SK-N-SH (cell line): ENCODE measurements at regions not wholly inside any gene's neighbourhood (a gene's known extent, or its start where the extent isn't known, plus 50 kb on each side); places are given as distances from the start of the nearest gene placed in this dataset.

Experiments used
- POLR2AphosphoS5 ChIP-seq: IDR thresholded peaks from 2 replicates; pipeline ENCODE4 v1.6.1; 2012; ENCODE audit warnings: low read depth, low read length
- TCF12 ChIP-seq: IDR thresholded peaks from 2 replicates; pipeline ENCODE4 v1.4.0; 2012
- TF ChIP-seq, protein P1 (sequence below): fragments of 200-600 bp; sonication (generic); IDR thresholded peaks from 2 replicates; pipeline ENCODE4 v1.6.1; 2017; ENCODE audit warnings: antibody characterized with exemption, mild to moderate bottlenecking, moderate library complexity

DNA sequence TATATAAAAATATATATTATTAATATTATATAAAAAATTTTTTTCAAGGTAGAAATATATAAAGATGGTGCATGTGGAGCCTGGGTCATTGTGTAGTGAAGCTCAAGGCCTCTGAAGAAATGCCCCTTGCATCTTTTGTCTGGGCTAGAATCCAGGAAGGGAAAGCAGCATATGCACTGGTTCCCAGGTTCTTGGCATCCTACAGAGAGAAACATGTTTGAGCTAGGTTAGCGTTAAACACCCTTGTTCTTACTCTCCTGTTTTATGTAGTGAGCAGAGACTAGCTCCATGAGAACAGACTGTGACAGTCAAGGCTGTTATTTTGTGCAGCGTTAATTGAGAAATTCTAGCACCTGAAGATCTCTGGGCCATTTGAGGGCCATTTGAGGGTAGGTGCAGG lies 116.1 kb downstream of the POM121L12 start:
- TF ChIP-seq, protein P1, sequence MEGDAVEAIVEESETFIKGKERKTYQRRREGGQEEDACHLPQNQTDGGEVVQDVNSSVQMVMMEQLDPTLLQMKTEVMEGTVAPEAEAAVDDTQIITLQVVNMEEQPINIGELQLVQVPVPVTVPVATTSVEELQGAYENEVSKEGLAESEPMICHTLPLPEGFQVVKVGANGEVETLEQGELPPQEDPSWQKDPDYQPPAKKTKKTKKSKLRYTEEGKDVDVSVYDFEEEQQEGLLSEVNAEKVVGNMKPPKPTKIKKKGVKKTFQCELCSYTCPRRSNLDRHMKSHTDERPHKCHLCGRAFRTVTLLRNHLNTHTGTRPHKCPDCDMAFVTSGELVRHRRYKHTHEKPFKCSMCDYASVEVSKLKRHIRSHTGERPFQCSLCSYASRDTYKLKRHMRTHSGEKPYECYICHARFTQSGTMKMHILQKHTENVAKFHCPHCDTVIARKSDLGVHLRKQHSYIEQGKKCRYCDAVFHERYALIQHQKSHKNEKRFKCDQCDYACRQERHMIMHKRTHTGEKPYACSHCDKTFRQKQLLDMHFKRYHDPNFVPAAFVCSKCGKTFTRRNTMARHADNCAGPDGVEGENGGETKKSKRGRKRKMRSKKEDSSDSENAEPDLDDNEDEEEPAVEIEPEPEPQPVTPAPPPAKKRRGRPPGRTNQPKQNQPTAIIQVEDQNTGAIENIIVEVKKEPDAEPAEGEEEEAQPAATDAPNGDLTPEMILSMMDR, result no peak
- TF ChIP-seq POLR2AphosphoS5 (no peak), TCF12 (no peak)
